HG02943 (cell line): ENCODE measurements at regions not wholly inside any gene's neighbourhood (a gene's known extent, or its start where the extent isn't known, plus 50 kb on each side); places are given as distances from the start of the nearest gene placed in this dataset.

Source experiments
- ATAC-seq: cut with Tn5 transposase; IDR thresholded peaks from one replicate; pipeline ENCODE4 v1.9.1; 2021; ENCODE audit warnings: mild to moderate bottlenecking, low read depth, moderate library complexity; ENCODE audit not compliant: unreplicated experiment

DNA sequence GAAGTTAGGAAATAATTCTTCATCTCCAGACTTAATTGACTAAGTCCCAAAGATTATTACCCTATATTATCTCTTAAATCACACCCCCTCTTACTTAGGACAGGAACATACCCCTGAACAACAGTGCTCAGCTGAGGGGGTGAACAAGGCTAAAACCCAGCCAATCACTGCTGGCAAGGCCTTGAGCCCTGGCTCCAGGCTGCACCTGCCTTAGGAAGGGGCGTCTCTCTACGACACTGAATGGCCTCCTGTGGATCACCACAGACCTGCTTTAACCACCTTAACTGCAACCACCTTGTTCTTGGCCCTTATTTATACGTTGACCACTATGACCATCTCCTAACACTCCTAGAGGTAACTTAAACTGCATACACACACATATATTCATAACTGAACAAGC is 267.4 kb upstream of the THBS1 start:
- ATAC-seq: no peak

DNA sequence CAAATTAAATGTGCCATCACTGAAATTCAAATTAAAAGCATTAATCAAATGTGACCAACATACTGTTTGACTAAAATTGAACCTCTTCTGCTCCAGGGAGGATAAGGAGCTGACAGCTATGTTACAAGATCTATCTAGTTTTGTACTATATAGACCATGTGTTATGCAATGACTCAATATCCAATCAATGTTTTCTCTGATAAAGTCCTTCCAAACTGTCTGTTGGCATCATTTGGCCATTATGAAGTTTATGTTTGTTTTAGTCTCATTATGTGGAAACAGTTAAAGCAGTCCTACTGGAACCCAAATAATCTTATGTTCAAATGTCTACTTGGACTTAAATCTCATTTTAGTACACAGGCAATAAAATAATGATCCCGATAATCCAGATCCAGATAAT is 267.0 kb upstream of the THBS1 start:
- ATAC-seq: no peak

DNA sequence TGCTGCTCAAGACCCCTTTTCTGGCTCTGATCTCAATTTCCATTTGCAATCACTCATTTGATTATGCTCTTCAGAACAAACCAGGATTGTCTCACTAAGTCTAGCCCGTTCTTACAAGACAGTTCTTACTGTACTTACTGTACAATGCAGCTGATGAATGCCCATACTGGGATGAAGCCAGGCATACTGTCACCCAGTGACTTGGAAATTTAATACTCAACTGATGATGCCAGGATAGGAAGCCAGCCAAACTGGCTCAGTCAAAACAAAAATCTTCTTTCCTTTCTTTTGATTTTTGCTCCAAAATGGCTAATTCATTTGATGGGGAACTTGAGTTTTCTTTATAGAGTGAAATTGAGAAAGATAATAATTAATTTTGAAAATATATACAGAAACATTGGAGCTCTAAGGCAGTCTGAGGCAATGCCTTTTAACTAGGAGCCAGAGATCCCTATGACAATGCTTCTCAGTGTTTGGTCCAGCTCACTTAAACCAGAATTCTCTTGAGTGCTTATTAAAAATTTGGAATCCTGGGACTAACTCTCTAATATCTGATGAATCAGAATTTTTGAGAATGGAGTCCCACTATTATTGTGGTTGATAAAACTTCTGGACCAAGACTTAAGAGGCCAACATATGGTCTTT is 265.6 kb upstream of the THBS1 start:
- ATAC-seq: no peak

GRCh38 chr15:39317225-39317624 is 263.7 kb upstream of the THBS1 start:
- ATAC-seq: no peak

- ATAC-seq: no peak
Observed at GRCh38 chr15:39318231-39318630, 262.6 kb upstream of the THBS1 start.

- ATAC-seq: no peak
Observed at GRCh38 chr15:39320355-39320754, 260.5 kb upstream of the THBS1 start.

- no peak for ATAC-seq
Observed at GRCh38 chr15:39320886-39321285, 260.0 kb upstream of the THBS1 start.

DNA sequence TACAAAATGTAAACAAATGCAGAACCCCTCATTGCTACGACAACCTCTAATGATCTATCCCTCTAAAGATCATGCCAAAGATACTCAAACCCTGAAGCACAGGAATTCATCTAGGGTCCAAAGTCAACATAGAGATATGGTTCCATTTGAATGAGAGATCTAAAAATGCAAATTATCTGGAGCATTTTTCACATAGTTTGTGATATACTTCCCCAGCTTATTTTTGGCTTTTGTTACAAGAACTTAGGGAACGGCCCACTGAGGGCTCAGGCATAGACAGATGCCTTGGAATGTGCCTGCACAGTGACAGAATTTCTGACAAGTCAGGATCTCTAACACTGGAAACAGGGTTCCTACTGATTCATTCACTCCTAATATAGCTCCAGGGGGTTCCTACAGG is 258.9 kb upstream of the THBS1 start:
- ATAC-seq: no peak

DNA sequence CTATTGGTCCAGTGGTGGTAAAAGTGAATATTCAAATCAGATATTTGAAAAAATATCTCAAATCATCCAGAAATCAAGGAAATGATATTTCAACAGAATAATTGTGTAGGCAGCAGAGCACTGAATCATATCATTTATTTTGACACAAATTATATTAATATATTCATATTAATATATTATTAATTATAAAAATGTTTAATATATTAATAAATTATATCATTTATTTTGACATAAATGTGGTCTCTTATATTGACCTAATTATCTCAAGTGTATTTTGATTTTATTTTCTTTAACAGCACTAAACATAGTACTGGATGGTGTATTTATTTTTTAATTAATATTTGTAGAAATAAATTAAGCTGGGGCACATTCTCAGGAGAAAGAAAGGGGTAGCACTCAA is 257.7 kb upstream of the THBS1 start:
- no peak for ATAC-seq

DNA sequence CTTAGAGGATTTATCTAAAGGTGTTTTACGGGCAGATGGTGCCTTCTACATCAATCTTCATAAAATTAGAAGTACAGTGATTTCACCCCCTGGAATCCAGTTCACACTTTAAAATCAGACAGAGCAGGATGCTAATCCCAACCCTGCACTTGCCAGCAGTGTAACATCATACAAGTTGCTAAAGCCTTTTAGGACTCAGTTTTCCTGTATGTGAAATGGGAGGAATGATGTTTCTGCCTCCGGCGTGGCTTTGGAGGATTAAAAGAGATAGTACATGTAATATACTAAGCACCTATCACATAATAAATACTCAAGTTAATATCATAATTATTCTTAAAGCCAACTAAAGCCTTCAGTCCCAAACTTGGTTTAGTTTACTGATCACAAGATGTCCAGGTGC is 257.2 kb upstream of the THBS1 start:
- ATAC-seq: no peak

DNA sequence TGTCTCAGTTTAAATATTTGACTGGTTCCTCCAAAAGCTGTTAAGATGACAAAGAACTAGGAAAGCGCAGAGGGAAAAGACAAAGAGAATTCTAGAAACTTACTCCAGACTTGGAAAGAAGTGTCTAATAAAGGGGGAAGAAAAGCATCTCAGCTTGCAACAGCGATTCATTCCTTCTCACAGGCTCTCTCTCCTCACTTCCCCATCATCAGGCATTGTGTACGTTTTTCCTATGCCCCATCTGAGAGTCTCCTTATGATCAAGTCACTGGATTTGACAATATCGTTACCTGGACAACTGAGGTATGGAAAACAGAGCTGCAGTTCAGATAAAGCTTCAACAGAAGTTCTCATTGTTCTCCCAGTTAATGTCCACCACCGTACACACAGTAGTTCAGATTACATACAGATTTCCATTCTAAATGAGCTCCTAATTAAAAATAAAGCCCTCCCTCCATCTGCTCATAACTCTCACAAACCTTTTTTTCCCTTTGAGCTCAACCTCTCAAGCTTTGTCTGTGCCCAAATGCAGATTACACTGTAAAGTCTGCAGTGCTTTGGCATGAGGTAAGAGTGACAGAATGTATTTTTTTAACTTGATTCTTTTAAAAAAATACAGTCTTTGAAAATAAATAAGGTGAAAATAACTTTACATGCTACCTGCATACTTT is 254.4 kb upstream of the THBS1 start:
- ATAC-seq: no peak

DNA sequence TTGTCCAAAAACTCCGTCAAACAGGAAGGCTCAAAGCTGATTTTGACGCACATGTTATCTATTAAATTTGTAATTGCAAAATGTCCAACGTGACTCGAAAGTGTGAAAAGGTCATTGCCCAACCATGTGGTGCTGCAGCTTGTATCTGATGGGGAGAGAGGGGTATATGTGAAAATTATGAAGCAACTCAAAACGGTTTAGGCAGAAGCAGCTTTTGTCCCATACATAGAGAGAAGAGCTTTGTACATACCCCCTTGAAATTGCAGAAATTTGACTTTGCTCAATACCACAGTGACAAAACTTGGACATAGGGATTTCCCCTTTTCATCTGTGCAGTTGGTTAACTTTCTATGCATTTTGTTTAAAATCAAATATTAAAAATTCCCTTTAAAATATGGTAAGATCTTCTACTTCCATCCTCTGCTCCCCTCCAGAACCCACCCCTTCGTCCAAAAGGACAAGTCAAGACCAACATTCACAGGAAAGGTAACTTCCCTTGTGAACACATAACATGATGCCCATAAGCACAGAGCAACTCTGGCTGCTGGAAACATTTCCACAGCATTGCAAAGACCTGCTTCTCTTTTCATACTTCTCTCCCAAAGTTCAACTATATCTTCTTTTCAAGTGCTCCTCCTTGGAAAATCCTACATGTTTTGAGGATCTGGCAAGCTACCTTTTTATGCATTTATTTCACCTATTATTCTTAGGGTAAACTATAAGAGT is 253.7 kb upstream of the THBS1 start:
- no peak for ATAC-seq

- ATAC-seq: no peak
Observed at GRCh38 chr15:39330061-39330460, 250.8 kb upstream of the THBS1 start.

DNA sequence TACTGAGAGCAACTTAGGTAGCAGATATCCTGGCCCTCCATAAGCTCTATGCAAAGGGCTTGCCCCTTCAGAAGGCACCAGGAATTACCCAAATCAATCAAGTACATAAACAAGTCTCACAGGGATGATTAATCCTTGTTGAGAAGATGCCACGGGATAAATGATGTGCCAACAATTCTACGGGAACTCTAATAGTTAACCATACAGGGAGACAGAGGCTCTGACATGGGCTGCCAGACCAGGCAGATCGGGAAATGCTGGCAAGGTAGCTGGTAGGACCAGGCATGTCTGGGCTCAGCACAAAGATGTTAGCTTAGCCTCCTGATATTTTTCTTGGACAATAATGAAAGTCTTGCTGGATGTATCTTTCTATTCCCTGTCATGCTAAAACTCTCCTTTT is 249.3 kb upstream of the THBS1 start:
- ATAC-seq: no peak

GRCh38 chr15:39332846-39333245 is 248.0 kb upstream of the THBS1 start:
- ATAC-seq: no peak

DNA sequence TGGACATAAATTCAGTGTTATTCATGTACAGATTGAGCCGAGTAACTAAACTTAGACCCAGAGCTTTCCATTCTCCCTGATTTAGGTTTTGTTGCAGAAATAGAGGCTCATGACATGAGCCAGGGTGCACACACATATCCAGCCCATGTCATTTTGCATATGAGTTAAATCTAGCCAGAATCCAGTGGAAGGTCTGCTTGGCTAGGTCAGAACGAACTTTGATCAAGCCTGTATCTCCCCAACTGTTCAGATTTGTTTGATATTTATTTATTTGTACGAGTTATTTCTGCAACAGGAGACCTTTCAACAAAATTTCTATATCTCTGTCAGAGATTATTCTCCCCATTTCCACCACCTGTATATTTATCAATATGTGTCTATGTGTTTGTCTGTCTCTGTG is 247.5 kb upstream of the THBS1 start:
- ATAC-seq: no peak

GRCh38 chr15:39333896-39334295 is 247.0 kb upstream of the THBS1 start:
- no peak for ATAC-seq

DNA sequence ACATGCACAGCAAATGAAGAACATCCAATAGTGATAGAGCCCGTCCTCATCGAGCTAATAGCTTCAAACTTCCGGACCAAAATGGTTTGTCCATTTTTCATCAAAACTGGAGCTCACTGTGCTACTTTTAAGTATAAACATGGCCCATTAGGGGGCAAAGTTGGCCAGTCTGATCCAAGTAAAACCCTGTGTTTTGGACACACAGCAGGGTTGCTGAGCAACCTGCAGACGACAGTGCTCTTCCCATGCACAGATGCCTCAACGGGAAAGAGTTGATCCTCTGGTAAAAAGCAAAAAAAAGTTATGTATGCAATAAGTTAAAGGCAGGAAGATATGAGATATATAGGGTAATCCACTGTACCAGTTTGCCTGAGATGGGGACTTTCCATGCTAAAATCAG is 244.0 kb upstream of the THBS1 start:
- no peak for ATAC-seq

GRCh38 chr15:39338251-39338650 is 242.6 kb upstream of the THBS1 start:
- ATAC-seq: no peak

- no peak for ATAC-seq
Observed at GRCh38 chr15:39340903-39341645, 239.8 kb upstream of the THBS1 start.

GRCh38 chr15:39344662-39345141 is 236.2 kb upstream of the THBS1 start:
- no peak for ATAC-seq
